AG10803 (cell line): ENCODE measurements at regions not wholly inside any gene's neighbourhood (a gene's known extent, or its start where the extent isn't known, plus 50 kb on each side); places are given as distances from the start of the nearest gene placed in this dataset.
"Not testable (repeated sequence)": the region's sequence is repeated elsewhere in the genome, so short reads cannot be mapped to it uniquely, and the experiment has no call there.

Experiments
- DNase-seq: peaks from one replicate; pipeline ENCODE4 v3.0.0; 2010; ENCODE audit warnings: low read depth
- H3K4me3 ChIP-seq: 2 replicates; pipeline ENCODE4 v1.5.1; 2011; ENCODE audit warnings: mild to moderate bottlenecking, low read length, control low read depth
- CTCF ChIP-seq: conservative IDR thresholded peaks from 2 replicates; pipeline ENCODE4 v1.5.1; 2011; ENCODE audit warnings: mild to moderate bottlenecking, low read length, control low read depth, inconsistent platforms

DNA sequence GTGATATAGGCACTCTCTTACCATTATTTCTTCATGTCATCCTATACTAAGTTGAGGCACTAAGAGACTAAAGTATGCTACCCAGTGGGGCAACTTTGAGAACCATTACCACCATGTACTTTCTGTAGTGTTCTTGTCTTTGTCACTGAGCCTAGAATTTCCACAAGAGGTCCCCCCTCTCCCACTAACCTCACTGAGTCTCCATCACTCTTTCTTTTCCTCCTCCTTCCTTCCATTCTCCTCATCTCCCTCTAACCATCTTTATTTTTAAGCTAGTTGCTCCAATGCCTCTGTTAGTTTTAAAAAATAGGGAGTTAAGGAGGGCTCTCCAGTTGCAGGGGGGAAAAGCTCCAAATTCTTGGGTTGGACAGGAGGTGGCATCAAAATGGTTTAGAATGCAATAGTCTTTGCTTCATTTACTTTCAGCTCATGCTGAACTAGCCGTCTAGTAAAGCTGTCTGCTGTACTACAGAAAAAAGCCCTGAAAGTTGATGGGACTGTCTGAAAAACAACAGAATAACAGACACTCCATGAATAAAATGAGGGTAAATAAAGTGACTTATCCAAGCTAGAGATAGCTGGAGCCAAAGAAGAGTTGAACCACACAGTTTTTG lies 85.1 kb upstream of the MYRIP start:
- no peak for DNase-seq
- TF ChIP-seq CTCF, result peak; percentile 38
- no peak overlapping the region for H3K4me3 ChIP-seq

DNA sequence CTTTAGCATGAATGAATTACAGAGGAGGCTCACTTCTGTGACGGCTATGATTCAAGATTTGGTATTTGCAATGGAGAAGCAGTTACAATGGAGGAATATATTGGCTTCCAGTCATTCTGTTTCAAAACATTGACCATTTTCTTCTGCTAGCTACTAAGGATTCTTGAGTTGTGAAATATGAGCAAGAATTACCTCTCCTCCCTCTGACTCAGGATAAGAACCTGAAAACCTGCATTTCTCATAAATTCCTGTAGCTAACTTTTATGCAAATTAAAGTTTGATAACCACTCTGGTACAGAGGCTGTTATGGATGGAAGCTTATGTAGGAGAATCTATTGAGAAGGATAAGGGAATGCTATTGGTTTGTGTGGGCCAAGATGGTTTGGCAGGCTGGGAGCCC lies 84.1 kb upstream of the MYRIP start:
- no peak overlapping the region for H3K4me3 ChIP-seq
- no peak for DNase-seq
- no peak for TF ChIP-seq CTCF

DNA sequence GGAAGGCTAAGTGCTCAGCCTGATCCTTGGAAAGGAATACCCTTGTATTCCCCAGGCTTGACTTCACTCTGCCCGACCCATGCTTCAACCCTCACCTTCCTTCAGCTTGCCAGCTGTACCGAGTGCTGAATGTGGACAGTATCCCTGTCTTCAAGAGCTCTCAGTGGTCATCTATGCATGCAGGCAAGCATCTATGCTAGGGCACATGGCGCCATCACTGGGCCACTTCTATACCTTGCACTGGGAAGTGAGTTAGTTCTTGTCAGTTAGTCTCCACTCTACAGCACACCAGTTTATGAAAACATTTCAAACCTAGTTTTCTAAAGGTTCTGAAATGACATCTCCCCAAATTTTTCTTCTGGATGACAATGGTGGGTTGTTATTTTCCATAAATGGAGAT lies 82.0 kb upstream of the MYRIP start:
- no peak overlapping the region for H3K4me3 ChIP-seq
- no peak for TF ChIP-seq CTCF
- DNase-seq, result no peak

DNA sequence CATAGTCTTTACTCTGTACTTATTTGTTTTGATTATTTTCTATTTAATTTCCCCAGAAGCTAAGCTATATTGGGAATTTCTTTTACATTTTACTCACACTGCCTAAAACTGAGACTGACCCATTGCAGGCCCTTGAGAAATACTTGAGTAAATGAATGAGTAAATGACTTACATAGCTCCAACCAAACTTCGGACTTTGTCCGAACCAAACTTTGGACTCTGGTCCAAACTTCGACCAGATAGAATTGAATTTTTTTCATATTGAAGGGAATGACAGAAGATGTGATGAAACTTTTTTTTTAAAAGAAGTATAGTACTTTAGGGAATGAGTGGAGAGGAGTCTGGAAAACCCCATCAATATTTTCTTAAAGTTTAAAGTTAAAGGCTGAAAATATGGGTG lies 75.6 kb upstream of the MYRIP start:
- no peak for DNase-seq
- H3K4me3 ChIP-seq, result no peak overlapping the region
- no peak for TF ChIP-seq CTCF

GRCh38 chr3:39739658-39740057 lies 69.8 kb upstream of the MYRIP start:
- not testable (repeated sequence) for H3K4me3 ChIP-seq, DNase-seq

DNA sequence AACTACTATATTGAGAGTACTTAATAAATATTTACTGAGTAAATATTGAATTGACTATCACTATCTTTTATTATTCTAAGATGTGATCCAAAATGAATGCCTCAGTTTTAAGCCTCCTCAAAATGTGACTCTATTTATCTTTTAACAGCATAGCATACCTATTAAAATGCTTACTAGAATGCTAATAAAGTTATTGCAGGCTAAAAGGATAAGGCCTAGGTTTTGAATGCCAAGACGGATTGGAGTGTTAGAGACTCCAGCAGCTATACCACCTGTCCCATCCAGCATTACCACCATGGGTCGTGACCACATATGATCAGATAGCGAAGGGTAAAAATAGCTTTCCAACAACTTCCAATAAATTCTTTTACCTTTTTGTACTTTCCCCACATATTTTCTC lies 64.7 kb upstream of the MYRIP start:
- H3K4me3 ChIP-seq, result no peak overlapping the region
- DNase-seq, result no peak
- no peak for TF ChIP-seq CTCF

DNA sequence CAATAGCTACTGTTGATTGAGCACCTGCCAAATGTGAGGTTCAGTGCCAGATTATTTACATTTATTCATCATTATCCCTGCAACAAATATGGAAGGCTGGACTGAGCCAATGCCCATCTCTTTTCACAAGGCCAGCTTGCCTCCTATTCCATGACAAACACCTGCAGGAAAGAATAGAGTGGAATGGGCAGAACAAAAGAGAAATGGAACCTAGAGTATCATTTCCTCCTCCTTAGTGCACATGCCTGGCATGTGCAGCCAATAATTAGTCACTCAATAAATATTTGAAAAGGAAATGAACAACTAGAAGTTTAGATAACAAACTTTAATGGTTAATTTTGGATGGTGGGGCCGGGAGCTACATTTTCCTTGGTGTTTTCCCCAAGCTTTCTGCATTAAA lies 61.4 kb upstream of the MYRIP start:
- TF ChIP-seq CTCF, result no peak
- DNase-seq, result no peak

DNA sequence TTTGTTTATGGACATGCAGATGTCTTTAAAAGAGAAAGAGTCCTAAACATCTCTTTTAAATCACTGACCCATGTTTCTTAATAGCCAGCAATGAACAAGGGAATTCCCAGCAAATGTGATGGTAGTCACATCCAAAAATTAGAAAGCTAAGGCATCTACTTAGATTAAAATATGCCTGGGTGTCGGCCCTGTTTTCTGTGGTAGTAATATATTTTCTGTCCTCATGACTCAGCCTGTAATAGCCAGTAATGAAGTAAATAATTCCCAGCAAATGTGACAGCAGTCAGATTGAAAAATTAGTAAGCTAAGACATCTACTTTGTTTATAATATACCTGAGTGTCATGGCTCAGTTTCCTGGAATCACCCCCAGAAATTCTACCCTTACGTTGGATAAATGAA lies 60.6 kb upstream of the MYRIP start:
- no peak for TF ChIP-seq CTCF
- DNase-seq, result no peak

More for the DNA sequence above, 61.4 kb upstream of the MYRIP start:
- no peak overlapping the region for H3K4me3 ChIP-seq

More for the DNA sequence above, 60.6 kb upstream of the MYRIP start:
- no peak overlapping the region for H3K4me3 ChIP-seq
